Thoracic aorta (tissue), 2 donors: ENCODE measurements at regions not wholly inside any gene's neighbourhood (a gene's known extent, or its start where the extent isn't known, plus 50 kb on each side); places are given as distances from the start of the nearest gene placed in this dataset.

Source experiments
- ATAC-seq: fragments of 150-250 bp; one replicate; pipeline ENCODE4 v1.8.0; 2017; ENCODE audit warnings: low read depth; ENCODE audit not compliant: insufficient number of reproducible peaks, low FRiP score
- DNase-seq: peaks from one replicate; pipeline ENCODE4 v3.0.0-alpha.2; 2020; ENCODE audit warnings: low spot score
- H3K27ac ChIP-seq, 2 donors: fragments of 200-600 bp; sonication (generic); 1 replicate in 1 of 2; 2 replicates in 1 of 2; pipeline ENCODE4 v1.5.1; 2016; ENCODE audit warnings: mild to moderate bottlenecking in 2 of 2, moderate library complexity in 2 of 2
- H3K27me3 ChIP-seq: fragments of 200-600 bp; sonication (generic); replicated peaks from 2 replicates; pipeline ENCODE4 v1.6.0; 2016; ENCODE audit warnings: mild to moderate bottlenecking; ENCODE audit not compliant: insufficient read depth
- H3K36me3 ChIP-seq: fragments of 200-600 bp; sonication (generic); one replicate; pipeline ENCODE4 v1.5.1; 2016
- H3K4me1 ChIP-seq, 2 donors: fragments of 200-600 bp; sonication (generic); 1 replicate in 1 of 2; 2 replicates in 1 of 2; pipeline versions ENCODE4 v1.5.1 to v1.6.0; 2016; ENCODE audit warnings: low read depth in 2 of 2, mild to moderate bottlenecking in 1 of 2; ENCODE audit not compliant: control insufficient read depth in 1 of 2
- H3K4me3 ChIP-seq: fragments of 200-600 bp; sonication (generic); 2 replicates; pipeline ENCODE4 v1.5.1; 2016; ENCODE audit warnings: mild to moderate bottlenecking
- H3K9me3 ChIP-seq: fragments of 200-600 bp; sonication (generic); 2 replicates; pipeline ENCODE4 v1.5.1; 2016
- TF ChIP-seq, protein P1 (sequence below): fragments of 200-600 bp; sonication (generic); IDR thresholded peaks from one replicate; pipeline ENCODE4 v1.5.1; 2019; ENCODE audit warnings: antibody characterized with exemption

DNA sequence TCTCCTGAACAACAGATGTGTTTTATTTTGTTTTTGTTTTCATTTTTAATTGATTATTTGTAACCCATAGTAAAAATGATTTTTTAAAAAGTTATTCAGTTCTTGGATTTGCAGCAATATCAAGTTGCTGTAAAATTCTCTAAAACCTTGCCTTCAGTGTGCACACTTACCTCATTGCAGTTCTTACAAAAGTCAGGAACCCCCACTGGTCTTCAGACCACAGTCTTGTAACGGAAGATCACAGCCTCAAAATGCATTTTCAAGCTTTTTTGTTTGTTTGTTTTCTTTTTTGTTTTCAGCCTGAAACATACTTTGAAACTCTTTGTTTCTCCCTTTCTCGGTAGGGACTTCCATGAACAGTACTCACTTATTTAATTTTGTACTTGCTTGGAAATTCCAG, 1012.8 kb upstream of the GYPC start:
- Histone ChIP-seq H3K27me3 (no peaks in the 10 kb centered on the region), H3K4me1 (no peaks in the 10 kb centered on the region), H3K36me3 (no peaks in the 10 kb centered on the region), H3K27ac (no peak overlapping the region), H3K4me3 (no peak overlapping the region), H3K9me3 (no peaks in the 10 kb centered on the region)
- TF ChIP-seq, protein P1, sequence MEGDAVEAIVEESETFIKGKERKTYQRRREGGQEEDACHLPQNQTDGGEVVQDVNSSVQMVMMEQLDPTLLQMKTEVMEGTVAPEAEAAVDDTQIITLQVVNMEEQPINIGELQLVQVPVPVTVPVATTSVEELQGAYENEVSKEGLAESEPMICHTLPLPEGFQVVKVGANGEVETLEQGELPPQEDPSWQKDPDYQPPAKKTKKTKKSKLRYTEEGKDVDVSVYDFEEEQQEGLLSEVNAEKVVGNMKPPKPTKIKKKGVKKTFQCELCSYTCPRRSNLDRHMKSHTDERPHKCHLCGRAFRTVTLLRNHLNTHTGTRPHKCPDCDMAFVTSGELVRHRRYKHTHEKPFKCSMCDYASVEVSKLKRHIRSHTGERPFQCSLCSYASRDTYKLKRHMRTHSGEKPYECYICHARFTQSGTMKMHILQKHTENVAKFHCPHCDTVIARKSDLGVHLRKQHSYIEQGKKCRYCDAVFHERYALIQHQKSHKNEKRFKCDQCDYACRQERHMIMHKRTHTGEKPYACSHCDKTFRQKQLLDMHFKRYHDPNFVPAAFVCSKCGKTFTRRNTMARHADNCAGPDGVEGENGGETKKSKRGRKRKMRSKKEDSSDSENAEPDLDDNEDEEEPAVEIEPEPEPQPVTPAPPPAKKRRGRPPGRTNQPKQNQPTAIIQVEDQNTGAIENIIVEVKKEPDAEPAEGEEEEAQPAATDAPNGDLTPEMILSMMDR: no peak
- no peak for DNase-seq
- ATAC-seq: no peak

DNA sequence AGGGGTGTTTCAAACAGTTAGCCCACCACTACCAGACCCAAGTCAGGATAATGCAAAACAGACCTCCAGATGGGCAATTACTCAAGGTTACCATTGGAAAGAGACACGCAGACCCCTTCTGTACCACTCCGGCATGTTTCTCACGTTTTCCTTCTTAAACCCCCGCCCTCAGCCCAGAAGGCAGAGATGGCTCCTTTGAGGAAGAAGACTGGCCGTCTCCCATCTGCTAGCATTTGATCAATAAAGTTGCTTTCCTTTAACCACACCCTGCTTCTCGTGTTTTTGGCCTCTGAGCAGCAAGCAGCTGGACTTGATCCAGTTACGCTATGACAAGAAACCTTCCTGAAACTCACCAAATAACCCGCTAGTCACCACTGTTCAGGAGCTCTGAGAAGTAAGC, 1012.4 kb upstream of the GYPC start:
- TF ChIP-seq, protein P1: no peak
- Histone ChIP-seq H3K27ac (no peak overlapping the region), H3K36me3 (no peaks in the 10 kb centered on the region), H3K9me3 (no peaks in the 10 kb centered on the region), H3K4me3 (no peak overlapping the region), H3K27me3 (no peaks in the 10 kb centered on the region), H3K4me1 (no peaks in the 10 kb centered on the region)
- ATAC-seq (no peak), DNase-seq (no peak)

DNA sequence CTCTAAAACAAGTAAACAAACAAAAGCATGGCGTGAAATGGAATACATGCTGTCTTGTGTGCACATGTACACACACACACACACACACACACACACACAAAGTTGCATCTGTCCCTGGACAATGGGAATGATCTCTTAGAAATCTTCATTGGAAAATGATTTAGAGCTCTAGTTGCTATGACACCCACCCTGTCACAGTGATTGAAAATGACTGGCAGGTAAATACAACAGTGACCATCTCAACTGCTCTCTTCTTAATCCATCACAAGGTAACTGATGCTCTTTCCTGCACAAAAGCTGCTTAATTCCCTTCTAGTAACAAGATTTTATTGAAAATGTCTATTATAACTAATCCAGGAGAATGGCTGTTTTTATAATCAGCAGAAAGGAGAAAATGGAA, 1011.7 kb upstream of the GYPC start:
- TF ChIP-seq, protein P1: no peak
- Histone ChIP-seq H3K27ac (no peak overlapping the region), H3K4me3 (no peak overlapping the region), H3K36me3 (no peaks in the 10 kb centered on the region), H3K9me3 (no peaks in the 10 kb centered on the region), H3K4me1 (no peaks in the 10 kb centered on the region), H3K27me3 (no peaks in the 10 kb centered on the region)
- ATAC-seq (no peak), DNase-seq (no peak)

DNA sequence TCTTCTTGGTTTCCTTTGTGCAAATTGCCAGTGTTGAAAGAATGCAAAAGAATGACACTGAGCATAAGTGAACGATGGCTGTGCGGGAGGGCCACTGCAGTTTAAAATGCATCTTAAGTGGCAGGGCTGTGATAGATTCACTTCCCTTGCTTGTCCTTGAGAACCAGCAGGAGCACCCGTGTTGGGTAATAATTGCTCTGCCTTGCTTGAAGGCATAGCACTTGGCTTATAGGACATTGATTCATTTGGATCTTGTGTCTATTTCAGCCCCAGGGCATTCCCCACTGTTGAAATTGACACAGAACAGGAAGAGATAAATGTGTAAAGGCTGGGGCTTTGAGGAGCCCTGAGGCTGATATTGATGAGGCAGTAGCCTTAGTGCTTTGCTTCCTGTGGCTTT, 1003.7 kb upstream of the GYPC start:
- DNase-seq: no peak

DNA sequence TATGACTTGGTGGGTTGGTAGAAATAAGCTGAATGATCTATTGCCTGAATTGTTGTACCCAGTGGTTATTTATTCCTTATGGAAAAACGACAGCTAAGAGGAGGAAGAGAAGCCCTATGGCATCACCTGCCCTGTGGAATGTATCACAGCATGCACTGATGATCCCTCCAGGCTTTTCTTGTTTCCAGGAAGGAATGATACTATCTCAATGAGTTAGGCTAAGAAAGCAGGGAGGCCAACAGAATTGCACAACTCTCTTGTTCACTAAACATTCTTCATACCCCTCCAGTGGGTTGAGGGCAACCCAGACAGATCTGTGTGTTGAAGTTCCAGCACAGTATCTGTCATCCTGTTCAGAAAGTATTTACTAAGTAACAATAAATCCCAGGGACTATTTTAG, 1001.7 kb upstream of the GYPC start:
- TF ChIP-seq, protein P1: no peak
- no peaks in the 10 kb centered on the region for H3K4me1 ChIP-seq

More for the DNA sequence above, 1003.7 kb upstream of the GYPC start:
- no peaks in the 10 kb centered on the region for H3K27me3 ChIP-seq
- H3K9me3 ChIP-seq: no peaks in the 10 kb centered on the region
- H3K4me1 ChIP-seq: no peaks in the 10 kb centered on the region
- no peak for ATAC-seq
- TF ChIP-seq, protein P1: no peak
- H3K4me3 ChIP-seq: no peak overlapping the region
- H3K36me3 ChIP-seq: no peaks in the 10 kb centered on the region
- no peak overlapping the region for H3K27ac ChIP-seq

More for the DNA sequence above, 1001.7 kb upstream of the GYPC start:
- Histone ChIP-seq H3K27ac (no peak overlapping the region), H3K36me3 (no peaks in the 10 kb centered on the region), H3K4me3 (no peak overlapping the region), H3K9me3 (no peaks in the 10 kb centered on the region), H3K27me3 (no peaks in the 10 kb centered on the region)
- ATAC-seq: no peak
- no peak for DNase-seq
